PC-3 (cell line): ENCODE measurements at regions not wholly inside any gene's neighbourhood (a gene's known extent, or its start where the extent isn't known, plus 50 kb on each side); places are given as distances from the start of the nearest gene placed in this dataset.
"Not testable (repeated sequence)": the region's sequence is repeated elsewhere in the genome, so short reads cannot be mapped to it uniquely, and the experiment has no call there.

Source experiments
- CTCF ChIP-seq: fragments of 300-600 bp; sonication (generic); conservative IDR thresholded peaks from 2 replicates; pipeline ENCODE4 v1.5.1; 2017; ENCODE audit warnings: antibody characterized with exemption, low read depth, mild to moderate bottlenecking, low read length
- EZH2 ChIP-seq: fragments of 300-600 bp; sonication (generic); IDR thresholded peaks from one replicate; pipeline ENCODE4 v1.6.1; 2017; ENCODE audit warnings: antibody characterized with exemption, mild to moderate bottlenecking, low read length; ENCODE audit not compliant: unreplicated experiment
- EZH2phosphoT487 ChIP-seq: fragments of 300-600 bp; sonication (generic); IDR thresholded peaks from 2 replicates; pipeline ENCODE4 v1.6.1; 2018; ENCODE audit warnings: mild to moderate bottlenecking, antibody characterized with exemption, low read length, borderline replicate concordance

- not testable (repeated sequence) for TF ChIP-seq EZH2, CTCF, EZH2phosphoT487
Observed at GRCh38 chr10:44252631-44253030, 132.3 kb downstream of the CXCL12 start.
